ENCODE measurements at regions not wholly inside any gene's neighbourhood (a gene's known extent, or its start where the extent isn't known, plus 50 kb on each side); places are given as distances from the start of the nearest gene placed in this dataset.
"Not testable (repeated sequence)": the region's sequence is repeated elsewhere in the genome, so short reads cannot be mapped to it uniquely, and the experiment has no call there.

- Histone ChIP-seq H3K9me3 (ENCODE audit: control insufficient read depth in 1 of 2, low read length in 2 of 2) (no peaks in the 10 kb centered on the region), H3K27me3 (ENCODE audit: insufficient read depth, low read length) (no peaks in the 10 kb centered on the region), H3K4me3 (ENCODE audit: low read length in 2 of 2) (no peak overlapping the region), H3K27ac (ENCODE audit: low read depth, low read length) (no peak overlapping the region), H3K36me3 (ENCODE audit: insufficient read depth, low read length) (no peaks in the 10 kb centered on the region), H3K4me1 (ENCODE audit: insufficient read depth, low read length) (no peaks in the 10 kb centered on the region)
- DNase-seq: no peak
- Mint-ChIP-seq H3K4me1 (peaks cover 3 to 11% (median 6%) of the 10 kb centered on the region in 4 donors), H3K36me3 (no peaks in the 10 kb centered on the region), H3K9me3 (peaks cover 0 to 2% (median 0%) of the 10 kb centered on the region in 8 donors), H3K27me3 (peaks cover 0 to 1% of the 10 kb centered on the region in 2 donors), H3K27ac (no peak overlapping the region), H3K4me3 (no peak overlapping the region)
- intact Hi-C loops (cut with micrococcal nuclease): loop anchor here (10.0 kb wide), 1 partner anchor 204 kb away; no protein-coding TSS in a partner anchor
- POLR2A ChIA-PET (ENCODE audit: partially characterized antibody): no interaction called here
- CTCF ChIA-PET (ENCODE audit: partially characterized antibody): interaction anchor here (0.6 to 5.9 kb wide), 4 partner anchors 93 to 468 kb away, joined by 3 to 163 read pairs (median 4); no protein-coding TSS in a partner anchor
Measured at GRCh38 chr7:3159039-3159438, 115.4 kb upstream of the CARD11 start.

GRCh38 chr7:3159445-3159844 is 115.8 kb upstream of the CARD11 start:
- Mint-ChIP-seq H3K36me3 (no peaks in the 10 kb centered on the region), H3K4me1 (peaks cover 3 to 10% (median 6%) of the 10 kb centered on the region in 4 donors)
- CTCF ChIA-PET (ENCODE audit: partially characterized antibody): interaction anchor here (1.3 to 1.5 kb wide), 2 partner anchors 272 to 294 kb away, joined by 4 read pairs; no protein-coding TSS in a partner anchor

GRCh38 chr7:3159926-3160325 is 116.3 kb upstream of the CARD11 start:
- DNase-seq; H3K27ac ChIP-seq (ENCODE audit: low read depth, low read length); H3K9me3 ChIP-seq (ENCODE audit: control insufficient read depth in 1 of 2, low read length in 2 of 2); H3K27ac Mint-ChIP-seq; H3K4me3 Mint-ChIP-seq; H3K36me3 ChIP-seq (ENCODE audit: insufficient read depth, low read length); H3K36me3 Mint-ChIP-seq; H3K4me1 Mint-ChIP-seq; H3K27me3 ChIP-seq (ENCODE audit: insufficient read depth, low read length); POLR2A ChIA-PET (ENCODE audit: partially characterized antibody); H3K9me3 Mint-ChIP-seq; H3K27me3 Mint-ChIP-seq; H3K4me1 ChIP-seq (ENCODE audit: insufficient read depth, low read length); H3K4me3 ChIP-seq (ENCODE audit: low read length in 2 of 2): not testable (repeated sequence)
- intact Hi-C loops (cut with micrococcal nuclease): loop anchor here (10.0 kb wide), 1 partner anchor 205 kb away; no protein-coding TSS in a partner anchor
- CTCF ChIA-PET (ENCODE audit: partially characterized antibody): interaction anchor here (1.2 kb wide), 1 partner anchor 95 kb away, joined by 4 read pairs; no protein-coding TSS in a partner anchor

More at GRCh38 chr7:3159445-3159844, 115.8 kb upstream of the CARD11 start:
- POLR2A ChIA-PET (ENCODE audit: partially characterized antibody): no interaction called here
- DNase-seq: no peak
- Histone ChIP-seq H3K36me3 (ENCODE audit: insufficient read depth, low read length) (no peaks in the 10 kb centered on the region), H3K27me3 (ENCODE audit: insufficient read depth, low read length) (no peaks in the 10 kb centered on the region), H3K27ac (ENCODE audit: low read depth, low read length) (no peak overlapping the region), H3K4me3 (ENCODE audit: low read length in 2 of 2) (no peak overlapping the region), H3K4me1 (ENCODE audit: insufficient read depth, low read length) (no peaks in the 10 kb centered on the region), H3K9me3 (ENCODE audit: control insufficient read depth in 1 of 2, low read length in 2 of 2) (no peaks in the 10 kb centered on the region)
- no peak overlapping the region for H3K4me3 Mint-ChIP-seq
- H3K9me3 Mint-ChIP-seq: peaks cover 0 to 2% (median 0%) of the 10 kb centered on the region in 8 donors
- peaks cover 1 to 3% of the 10 kb centered on the region in 2 donors for H3K27me3 Mint-ChIP-seq
- intact Hi-C loops (cut with micrococcal nuclease): loop anchor here (10.0 kb wide), 1 partner anchor 205 kb away; no protein-coding TSS in a partner anchor
- no peak overlapping the region for H3K27ac Mint-ChIP-seq

- H3K27ac Mint-ChIP-seq: no peak overlapping the region
- ChIA-PET CTCF (ENCODE audit: partially characterized antibody) (interaction anchor here (2.4 kb wide), 1 partner anchor 297 kb away, joined by 8 read pairs; no protein-coding TSS in a partner anchor), POLR2A (ENCODE audit: partially characterized antibody) (no interaction called here)
- DNase-seq: no peak
- peaks cover 0 to 3% (median 0%) of the 10 kb centered on the region in 4 donors for H3K4me1 Mint-ChIP-seq
- H3K4me3 Mint-ChIP-seq: no peak overlapping the region
- peaks cover 0 to 2% (median 0%) of the 10 kb centered on the region in 8 donors for H3K9me3 Mint-ChIP-seq
- Histone ChIP-seq H3K27ac (ENCODE audit: low read depth, low read length) (no peak overlapping the region), H3K4me1 (ENCODE audit: insufficient read depth, low read length) (no peaks in the 10 kb centered on the region), H3K36me3 (ENCODE audit: insufficient read depth, low read length) (no peaks in the 10 kb centered on the region), H3K4me3 (ENCODE audit: low read length in 2 of 2) (no peak overlapping the region), H3K9me3 (ENCODE audit: control insufficient read depth in 1 of 2, low read length in 2 of 2) (no peaks in the 10 kb centered on the region), H3K27me3 (ENCODE audit: insufficient read depth, low read length) (no peaks in the 10 kb centered on the region)
- peaks cover 1 to 4% of the 10 kb centered on the region in 2 donors for H3K27me3 Mint-ChIP-seq
- intact Hi-C loops (cut with micrococcal nuclease): no loop called here
- no peaks in the 10 kb centered on the region for H3K36me3 Mint-ChIP-seq
Measured at GRCh38 chr7:3162289-3162688, 118.6 kb upstream of the CARD11 start.

GRCh38 chr7:3162798-3163197 is 119.1 kb upstream of the CARD11 start:
- CTCF ChIA-PET (ENCODE audit: partially characterized antibody): interaction anchor here (2.4 kb wide), 1 partner anchor 297 kb away, joined by 8 read pairs; no protein-coding TSS in a partner anchor
- H3K4me1 Mint-ChIP-seq; H3K27me3 ChIP-seq (ENCODE audit: insufficient read depth, low read length); H3K36me3 Mint-ChIP-seq; H3K9me3 Mint-ChIP-seq; DNase-seq; H3K27me3 Mint-ChIP-seq; POLR2A ChIA-PET (ENCODE audit: partially characterized antibody); intact Hi-C loops (cut with micrococcal nuclease); H3K4me1 ChIP-seq (ENCODE audit: insufficient read depth, low read length); H3K4me3 ChIP-seq (ENCODE audit: low read length in 2 of 2); H3K4me3 Mint-ChIP-seq; H3K36me3 ChIP-seq (ENCODE audit: insufficient read depth, low read length); H3K9me3 ChIP-seq (ENCODE audit: control insufficient read depth in 1 of 2, low read length in 2 of 2); H3K27ac ChIP-seq (ENCODE audit: low read depth, low read length); H3K27ac Mint-ChIP-seq: not testable (repeated sequence)

- CTCF ChIA-PET (ENCODE audit: partially characterized antibody): interaction anchor here (0.8 to 1.8 kb wide), 3 partner anchors 10 to 299 kb away, joined by 3 to 6 read pairs (median 3); no protein-coding TSS in a partner anchor
- no peak overlapping the region for H3K4me3 ChIP-seq (ENCODE audit: low read length in 2 of 2)
- POLR2A ChIA-PET (ENCODE audit: partially characterized antibody): no interaction called here
- H3K36me3 Mint-ChIP-seq: no peaks in the 10 kb centered on the region
- no peaks in the 10 kb centered on the region for H3K4me1 ChIP-seq (ENCODE audit: insufficient read depth, low read length)
- H3K36me3 ChIP-seq (ENCODE audit: insufficient read depth, low read length): no peaks in the 10 kb centered on the region
- H3K9me3 Mint-ChIP-seq: peaks cover 0 to 2% (median 0%) of the 10 kb centered on the region in 8 donors
- no peaks in the 10 kb centered on the region for H3K9me3 ChIP-seq (ENCODE audit: control insufficient read depth in 1 of 2, low read length in 2 of 2)
- DNase-seq: no peak
- intact Hi-C loops (cut with micrococcal nuclease): no loop called here
- no peaks in the 10 kb centered on the region for H3K27me3 ChIP-seq (ENCODE audit: insufficient read depth, low read length)
- H3K27ac ChIP-seq (ENCODE audit: low read depth, low read length): no peak overlapping the region
- no peak overlapping the region for H3K4me3 Mint-ChIP-seq
- no peak overlapping the region for H3K27ac Mint-ChIP-seq
- no peaks in the 10 kb centered on the region for H3K4me1 Mint-ChIP-seq
- H3K27me3 Mint-ChIP-seq: peaks cover 5 to 8% of the 10 kb centered on the region in 2 donors
Measured at GRCh38 chr7:3164380-3164792, 120.7 kb upstream of the CARD11 start.

- ChIA-PET CTCF (ENCODE audit: partially characterized antibody) (no interaction called here), POLR2A (ENCODE audit: partially characterized antibody) (no interaction called here)
- peaks cover 8 to 10% of the 10 kb centered on the region in 2 donors for H3K27me3 Mint-ChIP-seq
- Histone ChIP-seq H3K4me3 (ENCODE audit: low read length in 2 of 2) (no peak overlapping the region), H3K27ac (ENCODE audit: low read depth, low read length) (no peak overlapping the region), H3K4me1 (ENCODE audit: insufficient read depth, low read length) (no peaks in the 10 kb centered on the region), H3K27me3 (ENCODE audit: insufficient read depth, low read length) (no peaks in the 10 kb centered on the region), H3K36me3 (ENCODE audit: insufficient read depth, low read length) (no peaks in the 10 kb centered on the region), H3K9me3 (ENCODE audit: control insufficient read depth in 1 of 2, low read length in 2 of 2) (no peaks in the 10 kb centered on the region)
- peak overlapping the region in 1 of 7 donors; percentile 31 for H3K27ac Mint-ChIP-seq
- peak overlapping the region in 1 of 8 donors; percentile 3 for H3K4me3 Mint-ChIP-seq
- no peak for DNase-seq
- H3K9me3 Mint-ChIP-seq: peaks cover 0 to 2% (median 0%) of the 10 kb centered on the region in 8 donors
- intact Hi-C loops (cut with micrococcal nuclease): no loop called here
- no peaks in the 10 kb centered on the region for H3K36me3 Mint-ChIP-seq
- H3K4me1 Mint-ChIP-seq: no peaks in the 10 kb centered on the region
Measured at GRCh38 chr7:3165681-3166580, 122.3 kb upstream of the CARD11 start.
